PC-3 (cell line): ENCODE measurements at regions not wholly inside any gene's neighbourhood (a gene's known extent, or its start where the extent isn't known, plus 50 kb on each side); places are given as distances from the start of the nearest gene placed in this dataset.

ENCODE experiments used
- ATAC-seq: fragments of 200-7000 bp; cut with Tn5 transposase; 2 replicates; pipeline ENCODE4 v1.9.1; 2020; ENCODE audit warnings: mild to moderate bottlenecking, moderate library complexity
- BruUV-seq: library from RNA; stranded (reverse); fragments of 400-500 nt; replicated peaks from 2 replicates; lab custom pipeline; 2021; lab: Mats Ljungman, UMichigan
- CTCF ChIA-PET: fragments of 300-600 bp; sonication (Branson Sonifier 250); formaldehyde crosslinking; loops from one replicate; lab custom pipeline; 2022; ENCODE audit warnings: antibody characterized with exemption; lab: Charles Lee
- POLR2A ChIA-PET: fragments of 300-600 bp; sonication (Branson Sonifier 250); formaldehyde crosslinking; loops from one replicate; lab custom pipeline; 2022; ENCODE audit warnings: antibody characterized with exemption; ENCODE audit not compliant: unreplicated experiment; lab: Charles Lee
- DNase-seq: peaks from one replicate; pipeline ENCODE4 v3.0.0-alpha.2; 2015
- H2AFZ ChIP-seq: fragments of 300-600 bp; sonication (generic); 2 replicates; pipeline ENCODE4 v1.6.0; 2016; ENCODE audit warnings: antibody characterized with exemption, low read length
- H3F3A ChIP-seq: fragments of 300-600 bp; sonication (generic); one replicate; pipeline ENCODE4 v1.6.0; 2017; ENCODE audit warnings: antibody characterized with exemption, low read length, control low read depth, mild to moderate bottlenecking; ENCODE audit not compliant: unreplicated experiment
- H3K27ac ChIP-seq: fragments of 300-600 bp; sonication (generic); 2 replicates; pipeline ENCODE4 v1.5.1; 2016; ENCODE audit warnings: mild to moderate bottlenecking, low read length
- H3K27me3 ChIP-seq: fragments of 300-600 bp; sonication (generic); 2 replicates; pipeline ENCODE4 v1.6.1; 2016; ENCODE audit warnings: low read length, mixed read lengths
- H3K36me3 ChIP-seq: fragments of 300-600 bp; sonication (generic); 2 replicates; pipeline ENCODE4 v1.6.1; 2016; ENCODE audit warnings: low read depth, mixed run types, low read length, mixed read lengths
- H3K4me1 ChIP-seq: fragments of 300-600 bp; sonication (generic); 2 replicates; pipeline ENCODE4 v1.5.1; 2016; ENCODE audit warnings: low read length; ENCODE audit not compliant: insufficient read depth
- H3K4me2 ChIP-seq: fragments of 300-600 bp; sonication (generic); 2 replicates; pipeline ENCODE4 v1.6.0; 2016; ENCODE audit warnings: low read length
- H3K4me3 ChIP-seq: fragments of 300-600 bp; sonication (generic); 2 replicates; pipeline ENCODE4 v1.5.1; 2016; ENCODE audit warnings: mild to moderate bottlenecking, low read length, mixed read lengths
- H3K79me2 ChIP-seq: fragments of 300-600 bp; sonication (generic); 2 replicates; pipeline ENCODE4 v1.6.1; 2017; ENCODE audit warnings: low read length, mixed read lengths
- H3K9ac ChIP-seq: fragments of 300-600 bp; sonication (generic); 2 replicates; pipeline ENCODE4 v1.6.0; 2016; ENCODE audit warnings: mild to moderate bottlenecking, low read length
- H3K9me2 ChIP-seq: fragments of 300-600 bp; sonication (generic); replicated peaks from 2 replicates; pipeline ENCODE4 v1.6.1; 2016; ENCODE audit warnings: mixed run types, low read length, mixed read lengths
- H3K9me3 ChIP-seq: fragments of 300-600 bp; sonication (generic); 2 replicates; pipeline ENCODE4 v1.6.1; 2016; ENCODE audit warnings: low read length, mixed read lengths
- H4K20me1 ChIP-seq: fragments of 300-600 bp; sonication (generic); 2 replicates; pipeline ENCODE4 v1.6.1; 2016; ENCODE audit warnings: low read length, mixed read lengths
- EZH2 ChIP-seq: fragments of 300-600 bp; sonication (generic); IDR thresholded peaks from one replicate; pipeline ENCODE4 v1.6.1; 2017; ENCODE audit warnings: antibody characterized with exemption, mild to moderate bottlenecking, low read length; ENCODE audit not compliant: unreplicated experiment
- EZH2phosphoT487 ChIP-seq: fragments of 300-600 bp; sonication (generic); IDR thresholded peaks from 2 replicates; pipeline ENCODE4 v1.6.1; 2018; ENCODE audit warnings: mild to moderate bottlenecking, antibody characterized with exemption, low read length, borderline replicate concordance
- intact Hi-C: fragments of 100-400 bp; cut with micrococcal nuclease; formaldehyde crosslinking; loops from 2 replicates; pipeline ENCODE4 v1.9.0; 2023
- TF ChIP-seq, protein P1 (sequence below): fragments of 300-600 bp; sonication (generic); conservative IDR thresholded peaks from 2 replicates; pipeline ENCODE4 v1.5.1; 2017; ENCODE audit warnings: antibody characterized with exemption, low read depth, mild to moderate bottlenecking, low read length

DNA sequence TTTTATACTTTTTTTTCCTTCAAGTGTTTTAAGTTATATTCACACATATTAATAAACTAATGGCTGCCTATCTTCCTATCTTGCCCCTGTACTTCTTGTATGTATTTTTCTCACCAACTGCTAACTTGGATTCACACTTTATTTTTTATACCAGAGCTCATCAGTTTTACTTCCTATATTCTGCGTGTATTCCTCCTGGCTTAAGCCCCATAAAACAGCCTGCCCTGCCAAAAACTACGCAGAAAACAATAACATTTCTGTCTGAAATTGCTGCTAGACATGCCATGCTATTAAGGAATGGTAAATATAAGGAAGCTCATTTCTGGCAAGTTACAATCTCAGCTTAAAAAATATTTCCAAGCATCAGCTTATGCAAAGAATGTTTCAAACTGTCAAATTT, 172.3 kb downstream of the UBE2E3 start:
- no peak for TF ChIP-seq EZH2
- TF ChIP-seq, protein P1, sequence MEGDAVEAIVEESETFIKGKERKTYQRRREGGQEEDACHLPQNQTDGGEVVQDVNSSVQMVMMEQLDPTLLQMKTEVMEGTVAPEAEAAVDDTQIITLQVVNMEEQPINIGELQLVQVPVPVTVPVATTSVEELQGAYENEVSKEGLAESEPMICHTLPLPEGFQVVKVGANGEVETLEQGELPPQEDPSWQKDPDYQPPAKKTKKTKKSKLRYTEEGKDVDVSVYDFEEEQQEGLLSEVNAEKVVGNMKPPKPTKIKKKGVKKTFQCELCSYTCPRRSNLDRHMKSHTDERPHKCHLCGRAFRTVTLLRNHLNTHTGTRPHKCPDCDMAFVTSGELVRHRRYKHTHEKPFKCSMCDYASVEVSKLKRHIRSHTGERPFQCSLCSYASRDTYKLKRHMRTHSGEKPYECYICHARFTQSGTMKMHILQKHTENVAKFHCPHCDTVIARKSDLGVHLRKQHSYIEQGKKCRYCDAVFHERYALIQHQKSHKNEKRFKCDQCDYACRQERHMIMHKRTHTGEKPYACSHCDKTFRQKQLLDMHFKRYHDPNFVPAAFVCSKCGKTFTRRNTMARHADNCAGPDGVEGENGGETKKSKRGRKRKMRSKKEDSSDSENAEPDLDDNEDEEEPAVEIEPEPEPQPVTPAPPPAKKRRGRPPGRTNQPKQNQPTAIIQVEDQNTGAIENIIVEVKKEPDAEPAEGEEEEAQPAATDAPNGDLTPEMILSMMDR = no peak
- no peak for TF ChIP-seq EZH2phosphoT487
- Histone ChIP-seq H3K9me2 (no peaks in the 10 kb centered on the region), H3K36me3 (no peaks in the 10 kb centered on the region), H3K27me3 (no peaks in the 10 kb centered on the region), H3F3A (no peaks in the 10 kb centered on the region), H3K79me2 (no peaks in the 10 kb centered on the region), H3K9ac (no peak overlapping the region), H3K27ac (no peak overlapping the region), H3K4me2 (no peak overlapping the region), H3K9me3 (no peaks in the 10 kb centered on the region), H3K4me3 (no peak overlapping the region), H4K20me1 (no peaks in the 10 kb centered on the region), H3K4me1 (no peaks in the 10 kb centered on the region), H2AFZ (no peak overlapping the region)
- ATAC-seq (no peak), DNase-seq (no peak)
- POLR2A ChIA-PET = interaction anchor here (0.6 kb wide), 1 partner anchor 47 kb away, joined by 3 read pairs; no protein-coding TSS in a partner anchor
- no TSS peak for BruUV-seq
- CTCF ChIA-PET = no interaction called here
- intact Hi-C loops = no loop called here

DNA sequence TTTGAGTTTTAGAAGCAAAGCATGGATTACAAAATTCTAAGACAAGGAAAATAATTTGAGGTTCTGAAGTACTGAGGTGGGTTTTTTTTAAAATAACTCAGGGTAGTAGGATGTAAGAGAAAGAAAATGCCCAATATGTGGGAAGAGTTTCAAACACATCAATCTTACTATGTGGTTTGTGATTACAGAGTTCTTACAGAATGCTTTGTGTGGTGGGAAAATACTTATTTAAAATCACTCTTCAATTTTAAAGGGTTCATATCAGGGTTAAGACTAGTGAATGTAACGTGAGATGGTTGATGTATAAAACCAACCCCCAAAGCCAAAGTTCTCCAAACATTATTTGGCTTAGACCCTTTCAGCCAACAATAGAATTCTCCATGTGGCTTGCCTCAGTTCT, 173.5 kb downstream of the UBE2E3 start:
- Histone ChIP-seq H3K9ac (no peak overlapping the region), H3K4me1 (no peaks in the 10 kb centered on the region), H3F3A (no peaks in the 10 kb centered on the region), H3K9me3 (no peaks in the 10 kb centered on the region), H3K36me3 (no peaks in the 10 kb centered on the region), H4K20me1 (no peaks in the 10 kb centered on the region), H3K4me3 (no peak overlapping the region), H2AFZ (no peak overlapping the region), H3K79me2 (no peaks in the 10 kb centered on the region), H3K27ac (no peak overlapping the region), H3K9me2 (no peaks in the 10 kb centered on the region), H3K4me2 (no peak overlapping the region), H3K27me3 (no peaks in the 10 kb centered on the region)
- BruUV-seq = no TSS peak
- intact Hi-C loops = no loop called here
- TF ChIP-seq, protein P1 = no peak
- TF ChIP-seq EZH2phosphoT487 (no peak), EZH2 (no peak)
- POLR2A ChIA-PET = no interaction called here
- ATAC-seq (no peak), DNase-seq (no peak)
- CTCF ChIA-PET = no interaction called here

- Histone ChIP-seq H4K20me1 (no peaks in the 10 kb centered on the region), H3K4me2 (no peak overlapping the region), H3K9me2 (no peaks in the 10 kb centered on the region), H3K27me3 (no peaks in the 10 kb centered on the region), H3K9ac (no peak overlapping the region), H3F3A (no peaks in the 10 kb centered on the region), H3K4me3 (no peak overlapping the region), H3K4me1 (no peaks in the 10 kb centered on the region), H3K79me2 (no peaks in the 10 kb centered on the region), H3K9me3 (no peaks in the 10 kb centered on the region), H3K27ac (no peak overlapping the region), H2AFZ (no peak overlapping the region), H3K36me3 (no peaks in the 10 kb centered on the region)
- ChIA-PET CTCF (no interaction called here), POLR2A (no interaction called here)
- TF ChIP-seq, protein P1 = no peak
- TF ChIP-seq EZH2phosphoT487 (no peak), EZH2 (no peak)
- intact Hi-C loops = no loop called here
- no peak for ATAC-seq
- no TSS peak for BruUV-seq
- no peak for DNase-seq
Measured at GRCh38 chr2:181157326-181157725, 176.9 kb downstream of the UBE2E3 start.
